GM12878 (cell line): ENCODE measurements at regions not wholly inside any gene's neighbourhood (a gene's known extent, or its start where the extent isn't known, plus 50 kb on each side); places are given as distances from the start of the nearest gene placed in this dataset.

Experiments
- CTCF ChIP-seq, 3 experiments: IDR thresholded peaks in 2 of 3; conservative IDR thresholded peaks in 1 of 3; 2 replicates each; pipeline ENCODE4 v1.5.1; 2011; ENCODE audit warnings: low read depth in 3 of 3, low read length in 3 of 3, mild to moderate bottlenecking in 3 of 3, control low read depth in 2 of 3, moderate library complexity in 2 of 3, inconsistent platforms in 1 of 3, mixed read lengths in 1 of 3; ENCODE audit not compliant: control insufficient read depth in 2 of 3, insufficient read depth in 1 of 3; ENCODE audit errors: extremely low read depth in 1 of 3
- MEF2A ChIP-seq: IDR thresholded peaks from 2 replicates; pipeline ENCODE4 v1.6.1; 2011; ENCODE audit warnings: low read depth, mild to moderate bottlenecking, low read length, moderate library complexity; ENCODE audit not compliant: insufficient read depth
- NFIC ChIP-seq: IDR thresholded peaks from 2 replicates; pipeline ENCODE4 v1.6.1; 2012; ENCODE audit warnings: low read depth, mild to moderate bottlenecking, inconsistent platforms, low read length, moderate library complexity
- NFYA ChIP-seq: IDR thresholded peaks from 2 replicates; pipeline ENCODE4 v1.6.1; 2011; ENCODE audit warnings: low read depth, mild to moderate bottlenecking, low read length, improper control_type of control experiment, borderline replicate concordance
- RCOR1 ChIP-seq: conservative IDR thresholded peaks from 2 replicates; pipeline ENCODE4 v1.6.1; 2012; ENCODE audit warnings: low read depth, low read length, improper control_type of control experiment
- SUPT20H ChIP-seq: IDR thresholded peaks from 2 replicates; pipeline ENCODE4 v1.6.1; 2011; ENCODE audit warnings: low read depth, mild to moderate bottlenecking, low read length, moderate library complexity, borderline replicate concordance; ENCODE audit not compliant: control insufficient read depth
- ZNF384 ChIP-seq: IDR thresholded peaks from 2 replicates; pipeline ENCODE4 v1.6.1; 2012; ENCODE audit warnings: low read depth, mild to moderate bottlenecking, low read length, improper control_type of control experiment, borderline replicate concordance

DNA sequence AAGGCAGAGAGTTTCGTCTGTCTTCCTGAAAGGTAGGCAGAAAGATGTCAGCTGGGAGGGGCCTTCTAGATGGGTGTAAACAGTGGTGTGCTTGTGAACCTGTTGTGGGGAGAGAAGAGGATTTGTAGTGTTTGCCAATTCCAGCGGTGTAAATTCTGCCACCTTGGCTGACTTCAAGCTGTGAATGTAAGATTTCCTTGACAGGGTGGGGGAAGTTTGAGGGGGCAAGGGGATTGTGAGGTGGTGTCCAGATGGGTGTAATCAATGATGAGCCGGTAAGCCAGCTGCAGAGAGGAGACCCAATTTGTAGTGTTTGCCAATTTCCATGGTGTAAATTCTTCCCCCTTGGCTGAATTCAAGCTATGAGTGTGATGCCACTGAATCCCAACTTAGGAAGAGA lies 61.0 kb upstream of the ADGRE5 start:
- no peak for TF ChIP-seq RCOR1
- no peak for TF ChIP-seq CTCF (IDR thresholded peaks at IDR 0.05 in 2 of 3, conservative IDR thresholded peaks at IDR 0.05 in 1 of 3; ENCODE audit: control insufficient read depth in 2 of 3, extremely low read depth in 1 of 3, insufficient read depth in 1 of 3, low read depth in 3 of 3, low read length in 3 of 3)
- no peak for TF ChIP-seq NFYA
- no peak for TF ChIP-seq MEF2A
- no peak for TF ChIP-seq ZNF384
- TF ChIP-seq NFIC = no peak
- TF ChIP-seq SUPT20H = no peak
